ENCODE measurements at regions not wholly inside any gene's neighbourhood (a gene's known extent, or its start where the extent isn't known, plus 50 kb on each side); places are given as distances from the start of the nearest gene placed in this dataset.

- H3K36me3 ChIP-seq (ENCODE audit: control insufficient read depth in 4 of 4, insufficient read depth in 3 of 4, low read depth in 1 of 4, low read length in 3 of 4), result no peaks in the 10 kb centered on the region
- H3K27ac ChIP-seq (ENCODE audit: low read depth in 1 of 2, low read length in 2 of 2), result no peak overlapping the region
- no peak overlapping the region for H3K9ac ChIP-seq (ENCODE audit: low read depth in 1 of 2, low read length in 2 of 2)
- H3K4me1 ChIP-seq (ENCODE audit: control insufficient read depth in 4 of 4, insufficient read depth in 4 of 4, low read length in 3 of 4), result no peaks in the 10 kb centered on the region
- H3K9me3 ChIP-seq (ENCODE audit: control insufficient read depth in 4 of 4, low read length in 3 of 4), result peaks cover 0 to 5% (median 0%) of the 10 kb centered on the region in 4 donors
- no peaks in the 10 kb centered on the region for H3K27me3 ChIP-seq (ENCODE audit: control insufficient read depth in 4 of 4, insufficient read depth in 4 of 4, low read length in 3 of 4)
- no peak for TF ChIP-seq HNF4A (conservative IDR thresholded peaks at IDR 0.05)
- no peak for DNase-seq (ENCODE audit: low spot score)
- no peak overlapping the region for H3K4me3 ChIP-seq (ENCODE audit: low read depth in 1 of 3, low read length in 3 of 3)
Observed at GRCh38 chr7:113998934-113999333, 80.1 kb upstream of the PPP1R3A start.

GRCh38 chr7:113996405-113996804, 77.6 kb upstream of the PPP1R3A start:
- no peaks in the 10 kb centered on the region for H3K9me3 ChIP-seq (ENCODE audit: control insufficient read depth in 4 of 4, low read length in 3 of 4)
- H3K9ac ChIP-seq (ENCODE audit: low read depth in 1 of 2, low read length in 2 of 2), result no peak overlapping the region
- TF ChIP-seq ATF3 (IDR thresholded peaks at IDR 0.05) (no peak), CTCF (IDR thresholded peaks at IDR 0.05; ENCODE audit: low read depth, low read length, missing input control) (no peak), MAX (IDR thresholded peaks at IDR 0.05) (no peak), YY1 (IDR thresholded peaks at IDR 0.05) (no peak), TAF1 (conservative IDR thresholded peaks at IDR 0.05) (no peak), GABPA (IDR thresholded peaks at IDR 0.05 in 1 of 2, conservative IDR thresholded peaks at IDR 0.05 in 1 of 2) (no peak), JUND (IDR thresholded peaks at IDR 0.05) (no peak), RAD21 (IDR thresholded peaks at IDR 0.05) (no peak), ZBTB33 (IDR thresholded peaks at IDR 0.05) (no peak), FOXA1 (IDR thresholded peaks at IDR 0.05) (no peak), FOXA2 (IDR thresholded peaks at IDR 0.05) (no peak)
- no peak overlapping the region for H3K27ac ChIP-seq (ENCODE audit: low read depth in 1 of 2, low read length in 2 of 2)
- no peaks in the 10 kb centered on the region for H3K4me1 ChIP-seq (ENCODE audit: control insufficient read depth in 4 of 4, insufficient read depth in 4 of 4, low read length in 3 of 4)
- WGBS, result 47% methylated on average over 4 of the region's 4 CpGs
- no peaks in the 10 kb centered on the region for H3K36me3 ChIP-seq (ENCODE audit: control insufficient read depth in 4 of 4, insufficient read depth in 3 of 4, low read depth in 1 of 4, low read length in 3 of 4)
- DNase-seq (ENCODE audit: low spot score), result no peak
- H3K4me3 ChIP-seq (ENCODE audit: low read depth in 1 of 3, low read length in 3 of 3), result no peak overlapping the region
- no peaks in the 10 kb centered on the region for H3K27me3 ChIP-seq (ENCODE audit: control insufficient read depth in 4 of 4, insufficient read depth in 4 of 4, low read length in 3 of 4)

GRCh38 chr7:113986216-113986615, 67.4 kb upstream of the PPP1R3A start:
- H3K4me3 ChIP-seq (ENCODE audit: low read depth in 1 of 3, low read length in 3 of 3), result no peak overlapping the region
- no peaks in the 10 kb centered on the region for H3K36me3 ChIP-seq (ENCODE audit: control insufficient read depth in 4 of 4, insufficient read depth in 3 of 4, low read depth in 1 of 4, low read length in 3 of 4)
- TF ChIP-seq MAX (IDR thresholded peaks at IDR 0.05) (no peak), CTCF (IDR thresholded peaks at IDR 0.05; ENCODE audit: low read depth, low read length, missing input control) (no peak), RAD21 (IDR thresholded peaks at IDR 0.05) (no peak), EGR1 (IDR thresholded peaks at IDR 0.05; ENCODE audit: low read depth in 2 of 2) (no peak), JUND (IDR thresholded peaks at IDR 0.05) (no peak), YY1 (IDR thresholded peaks at IDR 0.05) (no peak), FOXA2 (IDR thresholded peaks at IDR 0.05) (no peak), TAF1 (conservative IDR thresholded peaks at IDR 0.05) (no peak), SP1 (IDR thresholded peaks at IDR 0.05) (no peak), RXRA (IDR thresholded peaks at IDR 0.05) (no peak), ZBTB33 (IDR thresholded peaks at IDR 0.05) (no peak)
- H3K27ac ChIP-seq (ENCODE audit: low read depth in 1 of 2, low read length in 2 of 2), result no peak overlapping the region
- H3K27me3 ChIP-seq (ENCODE audit: control insufficient read depth in 4 of 4, insufficient read depth in 4 of 4, low read length in 3 of 4), result peaks cover 0 to 4% (median 0%) of the 10 kb centered on the region in 4 donors
- H3K9ac ChIP-seq (ENCODE audit: low read depth in 1 of 2, low read length in 2 of 2), result no peak overlapping the region
- no peaks in the 10 kb centered on the region for H3K4me1 ChIP-seq (ENCODE audit: control insufficient read depth in 4 of 4, insufficient read depth in 4 of 4, low read length in 3 of 4)
- H3K9me3 ChIP-seq (ENCODE audit: control insufficient read depth in 4 of 4, low read length in 3 of 4), result no peaks in the 10 kb centered on the region
- 88% methylated on average over 2 of the region's 2 CpGs for WGBS
- no peak for DNase-seq (ENCODE audit: low spot score)

Measured in liver (tissue), 8 donors.